KMS-11 (cell line): ENCODE measurements at regions not wholly inside any gene's neighbourhood (a gene's known extent, or its start where the extent isn't known, plus 50 kb on each side); places are given as distances from the start of the nearest gene placed in this dataset.

Experiments
- H2AFZ ChIP-seq: fragments of 200-600 bp; sonication (generic); 2 replicates; pipeline ENCODE4 v1.6.1; 2016; ENCODE audit warnings: antibody characterized with exemption, mixed run types, low read depth
- H3K27ac ChIP-seq: fragments of 200-600 bp; sonication (generic); 2 replicates; pipeline ENCODE4 v1.6.1; 2016; ENCODE audit warnings: mild to moderate bottlenecking, mixed run types
- H3K27me3 ChIP-seq: fragments of 200-600 bp; sonication (generic); 2 replicates; pipeline ENCODE4 v1.6.1; 2017; ENCODE audit warnings: mild to moderate bottlenecking, low read depth, mixed run types, moderate library complexity; ENCODE audit not compliant: insufficient read depth
- H3K36me3 ChIP-seq: fragments of 200-600 bp; sonication (generic); 2 replicates; pipeline ENCODE4 v1.6.1; 2017; ENCODE audit warnings: mild to moderate bottlenecking, mixed run types; ENCODE audit not compliant: insufficient read depth
- H3K4me1 ChIP-seq: fragments of 200-600 bp; sonication (generic); 2 replicates; pipeline ENCODE4 v1.6.1; 2016; ENCODE audit warnings: mild to moderate bottlenecking, low read depth, mixed run types; ENCODE audit not compliant: poor library complexity, severe bottlenecking
- H3K4me2 ChIP-seq: fragments of 200-600 bp; sonication (generic); 2 replicates; pipeline ENCODE4 v1.7.0; 2016; ENCODE audit warnings: mild to moderate bottlenecking, mixed run types
- H3K4me3 ChIP-seq: fragments of 200-600 bp; sonication (generic); IDR thresholded peaks from 2 replicates; pipeline ENCODE4 v1.6.1; 2017; ENCODE audit warnings: low read depth, low read length, mixed read lengths; ENCODE audit not compliant: insufficient read depth
- H3K79me2 ChIP-seq: fragments of 200-600 bp; sonication (generic); 2 replicates; pipeline ENCODE4 v1.6.1; 2016; ENCODE audit warnings: low read depth, mixed run types; ENCODE audit not compliant: insufficient read depth
- H3K9ac ChIP-seq: fragments of 200-600 bp; sonication (generic); 2 replicates; pipeline ENCODE4 v1.6.1; 2016; ENCODE audit warnings: mild to moderate bottlenecking, mixed run types
- H4K20me1 ChIP-seq: fragments of 200-600 bp; sonication (generic); 2 replicates; pipeline ENCODE4 v1.6.1; 2016; ENCODE audit warnings: mild to moderate bottlenecking, mixed run types; ENCODE audit not compliant: insufficient read depth
- CTCF ChIP-seq: fragments of 200-600 bp; sonication (generic); conservative IDR thresholded peaks from 2 replicates; pipeline ENCODE4 v1.6.1; 2017; ENCODE audit warnings: low read depth, mild to moderate bottlenecking, antibody characterized with exemption, low read length, moderate library complexity, mixed read lengths

DNA sequence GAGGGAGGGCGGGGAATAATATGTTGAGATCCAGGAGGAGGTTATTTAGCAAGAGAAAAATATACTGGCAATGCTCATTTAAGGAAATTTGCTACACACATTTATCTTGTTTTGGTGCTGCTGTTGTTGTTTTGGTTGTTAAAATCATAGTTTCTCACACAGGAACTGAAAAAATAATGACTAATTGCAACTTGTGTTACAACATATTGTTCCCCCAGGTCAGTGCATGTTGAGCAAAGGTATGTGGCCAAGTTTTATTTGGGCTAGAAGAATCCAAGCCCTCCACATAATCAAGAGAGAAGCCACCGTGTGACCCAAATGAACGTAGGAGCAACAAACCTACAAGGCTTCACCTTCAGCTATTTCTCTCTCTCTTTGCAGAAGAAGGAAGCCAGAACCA is 220.3 kb upstream of the DAPK1 start:
- Histone ChIP-seq H3K4me1 (peaks cover 32% of the 10 kb centered on the region), H3K9ac (no peak overlapping the region), H3K27ac (no peak overlapping the region), H4K20me1 (no peaks in the 10 kb centered on the region; the same call in none of the 2 replicates), H3K79me2 (no peaks in the 10 kb centered on the region), H3K36me3 (no peaks in the 10 kb centered on the region), H3K4me3 (no peak overlapping the region), H2AFZ (no peak overlapping the region), H3K4me2 (peak overlapping the region; percentile 25), H3K27me3 (peaks cover 78% of the 10 kb centered on the region)
- TF ChIP-seq CTCF, result no peak

GRCh38 chr9:87278971-87279733 is 218.5 kb upstream of the DAPK1 start:
- no peak overlapping the region for H3K4me2 ChIP-seq
- H3K79me2 ChIP-seq, result no peaks in the 10 kb centered on the region
- peaks cover 32% of the 10 kb centered on the region for H3K4me1 ChIP-seq
- no peaks in the 10 kb centered on the region for H3K36me3 ChIP-seq
- no peak overlapping the region for H3K4me3 ChIP-seq
- no peak for TF ChIP-seq CTCF
- no peak overlapping the region for H3K9ac ChIP-seq
- no peak overlapping the region for H3K27ac ChIP-seq
- no peak overlapping the region for H2AFZ ChIP-seq
- no peaks in the 10 kb centered on the region; the same call in none of the 2 replicates for H4K20me1 ChIP-seq
- H3K27me3 ChIP-seq, result peaks cover 62% of the 10 kb centered on the region

- H3K4me1 ChIP-seq, result peaks cover 29% of the 10 kb centered on the region
- no peak overlapping the region for H3K4me3 ChIP-seq
- no peaks in the 10 kb centered on the region for H3K79me2 ChIP-seq
- H3K27me3 ChIP-seq, result peaks cover 50% of the 10 kb centered on the region
- no peaks in the 10 kb centered on the region; the same call in none of the 2 replicates for H4K20me1 ChIP-seq
- H3K4me2 ChIP-seq, result no peak overlapping the region
- H3K9ac ChIP-seq, result no peak overlapping the region
- no peak for TF ChIP-seq CTCF
- no peaks in the 10 kb centered on the region for H3K36me3 ChIP-seq
- H2AFZ ChIP-seq, result no peak overlapping the region
- no peak overlapping the region for H3K27ac ChIP-seq
Measured at GRCh38 chr9:87280421-87280820, 217.2 kb upstream of the DAPK1 start.

DNA sequence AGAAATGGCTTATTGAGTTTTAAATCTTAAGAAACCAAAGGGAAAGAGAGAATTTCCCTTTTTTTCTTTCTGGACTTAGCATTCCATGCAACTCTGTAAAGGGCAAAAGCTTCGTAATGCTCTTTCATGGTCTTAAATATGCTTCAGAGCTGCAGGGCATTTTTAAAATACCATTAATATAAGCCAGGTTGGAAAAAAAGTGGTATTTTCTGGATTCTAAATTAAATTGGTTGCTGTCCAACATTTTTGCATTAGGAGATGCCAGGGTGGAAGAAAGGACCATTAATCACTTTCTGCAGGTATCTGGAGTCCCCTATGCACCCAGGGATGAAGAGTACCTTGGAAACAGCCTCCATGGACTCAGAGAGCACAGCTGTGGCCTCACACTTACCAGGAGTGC is 215.1 kb upstream of the DAPK1 start:
- H3K4me3 ChIP-seq, result no peak overlapping the region
- no peak overlapping the region for H3K27ac ChIP-seq
- H2AFZ ChIP-seq, result no peak overlapping the region
- no peaks in the 10 kb centered on the region for H3K79me2 ChIP-seq
- H3K9ac ChIP-seq, result no peak overlapping the region
- no peak for TF ChIP-seq CTCF
- no peaks in the 10 kb centered on the region for H3K36me3 ChIP-seq
- H4K20me1 ChIP-seq, result no peaks in the 10 kb centered on the region
- H3K27me3 ChIP-seq, result peaks cover 40% of the 10 kb centered on the region
- no peak overlapping the region for H3K4me2 ChIP-seq
- H3K4me1 ChIP-seq, result peaks cover 8% of the 10 kb centered on the region
